Smooth muscle cell of the brain vasculature (primary cell): ENCODE measurements at regions not wholly inside any gene's neighbourhood (a gene's known extent, or its start where the extent isn't known, plus 50 kb on each side); places are given as distances from the start of the nearest gene placed in this dataset.
"Not testable (repeated sequence)": the region's sequence is repeated elsewhere in the genome, so short reads cannot be mapped to it uniquely, and the experiment has no call there.

ENCODE experiments used
- DNase-seq: peaks from one replicate; pipeline ENCODE4 v3.0.0-alpha.2; 2012; ENCODE audit warnings: low read depth, low spot score

DNA sequence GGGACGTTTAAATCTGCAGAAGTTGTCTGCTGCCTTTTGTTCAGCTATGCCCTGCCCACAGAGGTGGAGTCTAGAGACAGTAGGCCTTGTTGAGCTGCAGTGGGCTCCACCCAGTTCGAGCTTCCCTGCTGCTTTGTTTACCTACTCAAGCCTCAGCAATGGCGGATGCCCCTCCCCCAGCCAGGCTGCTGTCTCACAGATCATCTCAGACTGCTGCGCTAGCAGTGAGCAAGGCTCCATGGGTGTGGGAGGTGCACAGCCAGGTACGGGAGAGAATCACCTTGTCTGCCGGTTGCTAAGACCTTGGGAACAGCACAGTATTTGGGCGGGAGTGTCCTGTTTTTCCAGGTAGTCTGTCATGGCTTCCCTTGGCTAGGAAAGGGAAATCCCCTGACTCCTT lies 114.3 kb upstream of the PALM2AKAP2 start:
- not testable (repeated sequence) for DNase-seq

DNA sequence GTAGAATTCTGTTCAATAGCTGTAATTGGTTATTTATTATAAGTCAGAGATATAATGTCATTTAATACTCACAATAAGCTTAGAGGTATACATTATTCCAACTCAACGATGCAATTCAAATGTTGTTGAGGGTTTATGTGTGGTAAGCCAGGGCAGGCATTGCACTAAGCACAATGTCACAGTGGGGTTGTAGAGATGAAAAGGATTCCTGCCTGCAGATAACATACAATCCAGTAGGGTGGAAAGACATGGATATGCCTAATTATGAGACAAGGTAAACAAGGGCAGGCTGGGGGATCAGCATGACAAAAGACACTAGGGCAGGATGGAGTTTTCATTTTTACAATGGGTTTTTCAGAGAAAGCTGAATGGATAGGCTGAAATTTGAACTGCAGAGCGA lies 98.7 kb upstream of the PALM2AKAP2 start:
- DNase-seq = no peak

DNA sequence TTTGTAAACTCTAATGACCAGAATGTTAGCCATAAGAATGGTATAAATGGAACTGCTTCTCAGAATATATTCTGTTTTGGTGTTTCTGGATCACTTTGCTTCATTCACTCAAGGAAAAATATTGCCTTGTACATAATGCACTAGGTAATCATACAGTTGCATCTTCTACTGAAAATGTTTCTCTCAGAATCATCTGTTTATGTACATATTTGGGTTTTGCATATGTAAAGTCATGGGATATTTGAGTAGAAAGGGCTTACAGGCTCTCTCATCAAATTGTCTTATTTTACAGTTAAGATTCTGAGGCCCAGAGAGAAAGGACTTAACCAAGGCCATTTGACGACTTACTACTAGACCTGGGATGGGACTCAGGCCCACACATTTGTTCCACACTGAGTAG lies 97.8 kb upstream of the PALM2AKAP2 start:
- DNase-seq = no peak

DNA sequence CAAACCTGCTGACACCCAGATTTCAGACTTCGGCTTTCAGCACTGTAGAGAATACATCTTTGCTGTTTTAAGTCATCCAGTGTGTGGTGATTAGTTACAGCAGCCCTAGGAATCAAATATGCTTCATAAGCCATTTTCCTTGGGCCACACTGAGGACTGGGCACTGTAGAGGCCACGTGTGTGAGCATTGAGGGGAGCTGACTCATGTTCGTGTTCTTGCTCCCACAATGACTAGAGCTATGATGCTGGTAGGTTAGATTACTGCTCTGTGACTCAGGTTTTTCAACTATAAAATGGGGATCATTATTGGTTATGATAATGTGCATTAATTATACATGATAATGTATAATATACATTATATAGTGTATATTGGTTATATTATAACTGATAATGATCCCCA lies 96.5 kb upstream of the PALM2AKAP2 start:
- DNase-seq = no peak

DNA sequence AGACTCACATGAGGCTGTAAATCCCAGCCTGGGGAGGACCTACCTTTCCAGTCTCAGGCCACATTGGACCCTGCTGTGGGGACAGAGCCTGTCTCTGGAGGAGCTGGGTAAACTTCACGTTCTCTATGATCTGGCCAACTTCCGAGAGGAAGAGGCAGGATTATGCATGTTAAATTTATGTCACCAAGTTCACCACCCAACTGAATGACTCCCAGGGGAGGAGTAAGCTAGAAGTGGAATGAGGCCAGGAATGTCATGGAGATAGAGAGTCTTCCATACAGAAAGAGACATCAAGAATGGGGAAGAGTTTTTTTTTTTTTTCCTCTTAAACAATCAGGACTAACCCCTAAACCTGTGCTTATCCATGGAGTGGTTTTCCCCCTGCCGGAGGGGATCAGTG lies 90.3 kb upstream of the PALM2AKAP2 start:
- DNase-seq = no peak

- DNase-seq = no peak
These were observed 81.0 kb upstream of the PALM2AKAP2 start for GRCh38 chr9:109699019-109699418.

- DNase-seq = no peak
These were observed 75.5 kb upstream of the PALM2AKAP2 start for GRCh38 chr9:109704546-109704945.

- no peak for DNase-seq
These were observed 74.5 kb upstream of the PALM2AKAP2 start for GRCh38 chr9:109705515-109705914.

DNA sequence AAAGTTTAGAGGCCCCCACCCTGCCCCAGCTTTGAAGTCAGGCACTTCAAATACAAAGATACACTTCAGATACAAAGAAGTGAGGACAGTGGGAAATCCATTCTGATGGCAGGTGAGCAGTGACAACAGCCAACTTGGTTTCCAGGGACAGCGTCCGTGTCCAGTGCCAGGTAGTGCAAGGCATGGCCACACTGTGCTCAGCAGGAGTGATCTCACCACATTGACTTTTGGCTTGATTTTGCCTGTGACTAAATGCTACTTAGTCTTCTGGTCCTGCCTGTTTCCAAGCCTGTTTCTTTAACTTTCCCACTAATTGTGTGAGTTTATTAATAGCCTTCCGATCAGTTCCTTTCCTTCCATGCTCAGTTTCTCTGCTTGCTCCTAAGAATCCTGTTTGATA lies 72.6 kb upstream of the PALM2AKAP2 start:
- DNase-seq = no peak

DNA sequence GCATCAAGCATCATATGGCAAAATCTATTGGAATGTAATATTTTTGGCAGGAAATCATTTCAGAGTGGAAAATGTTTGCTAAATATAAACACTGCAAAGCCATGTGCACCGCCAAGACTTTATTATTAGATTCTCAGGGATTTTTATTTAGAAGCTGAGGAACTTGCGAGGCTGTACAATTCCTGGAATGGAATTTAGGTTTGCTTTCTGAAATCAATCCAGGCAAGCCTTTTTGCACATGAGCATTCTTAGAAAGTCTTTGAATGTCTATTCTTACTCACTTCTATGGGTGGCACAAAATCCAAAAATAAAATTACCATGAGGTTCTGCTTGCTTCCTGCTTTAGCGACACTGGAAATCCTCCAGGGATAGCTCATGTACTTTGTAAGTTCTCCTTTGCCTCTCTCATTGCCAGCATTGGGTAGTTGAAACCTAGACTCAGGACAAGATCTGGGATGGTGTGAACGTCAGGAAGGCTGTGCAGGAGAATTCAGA lies 71.5 kb upstream of the PALM2AKAP2 start:
- DNase-seq = no peak

DNA sequence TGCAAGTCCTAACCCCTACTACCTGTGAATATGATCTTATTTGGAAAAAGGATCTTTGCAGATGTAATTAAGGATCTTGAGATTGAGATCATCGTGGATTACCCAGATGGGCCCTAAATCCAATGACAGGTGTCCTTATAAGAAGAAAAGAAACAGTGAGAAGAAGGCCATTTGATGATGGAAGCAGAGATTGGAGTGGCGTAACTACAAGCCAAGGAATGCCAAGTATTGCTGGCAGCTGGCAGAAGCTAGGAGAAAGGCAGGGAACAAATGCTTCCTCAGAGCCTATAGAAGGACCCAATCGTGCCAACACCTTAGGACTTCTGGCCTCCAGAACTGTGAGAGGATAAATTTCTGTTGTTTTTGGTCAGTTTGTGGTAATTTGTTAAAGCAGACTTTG lies 70.1 kb upstream of the PALM2AKAP2 start:
- DNase-seq = no peak

DNA sequence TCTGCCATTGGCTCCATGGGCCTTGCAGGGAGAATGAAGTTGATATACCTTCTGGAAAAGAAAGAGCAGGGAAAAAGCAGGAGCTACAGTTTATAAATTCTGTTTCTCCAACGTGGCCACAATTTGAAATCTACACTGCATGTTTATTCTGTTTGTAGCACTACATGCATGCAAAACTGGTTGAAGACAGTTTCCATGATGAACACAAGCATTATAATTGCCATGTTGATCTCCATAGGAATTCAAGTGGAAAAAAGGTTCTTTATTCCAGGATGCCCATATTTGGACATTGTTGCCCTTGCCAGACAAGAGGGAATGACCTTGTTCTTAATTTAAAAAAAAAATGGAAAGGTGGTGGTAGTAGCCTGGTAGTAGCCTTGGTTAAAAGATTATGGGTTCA lies 69.2 kb upstream of the PALM2AKAP2 start:
- no peak for DNase-seq

GRCh38 chr9:109715344-109715743 lies 64.7 kb upstream of the PALM2AKAP2 start:
- no peak for DNase-seq

DNA sequence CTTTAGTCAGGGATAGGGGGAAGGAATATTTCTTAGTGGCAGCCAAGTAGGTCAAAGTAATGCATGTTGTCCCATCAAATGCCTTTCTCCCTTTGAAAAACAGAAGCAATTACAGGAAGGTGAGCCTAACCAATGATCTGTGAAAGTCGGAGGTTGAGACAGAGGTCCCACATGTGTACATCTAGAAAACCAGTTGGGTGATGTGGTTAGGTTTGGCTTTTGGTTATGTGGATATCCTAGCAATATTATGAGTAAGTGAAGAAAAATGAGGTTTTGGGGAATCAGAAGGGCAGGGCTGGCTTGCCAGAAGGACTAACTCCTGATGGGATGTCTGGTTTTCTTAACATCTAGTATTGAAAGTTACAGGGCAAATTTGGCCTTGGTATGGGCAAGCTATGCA lies 63.4 kb upstream of the PALM2AKAP2 start:
- no peak for DNase-seq

GRCh38 chr9:109717342-109717741 lies 62.7 kb upstream of the PALM2AKAP2 start:
- no peak for DNase-seq

GRCh38 chr9:109718861-109719260 lies 61.1 kb upstream of the PALM2AKAP2 start:
- no peak for DNase-seq

GRCh38 chr9:109721001-109721400 lies 59.0 kb upstream of the PALM2AKAP2 start:
- DNase-seq = no peak

- no peak for DNase-seq
These were observed 58.0 kb upstream of the PALM2AKAP2 start for GRCh38 chr9:109722007-109722406.

DNA sequence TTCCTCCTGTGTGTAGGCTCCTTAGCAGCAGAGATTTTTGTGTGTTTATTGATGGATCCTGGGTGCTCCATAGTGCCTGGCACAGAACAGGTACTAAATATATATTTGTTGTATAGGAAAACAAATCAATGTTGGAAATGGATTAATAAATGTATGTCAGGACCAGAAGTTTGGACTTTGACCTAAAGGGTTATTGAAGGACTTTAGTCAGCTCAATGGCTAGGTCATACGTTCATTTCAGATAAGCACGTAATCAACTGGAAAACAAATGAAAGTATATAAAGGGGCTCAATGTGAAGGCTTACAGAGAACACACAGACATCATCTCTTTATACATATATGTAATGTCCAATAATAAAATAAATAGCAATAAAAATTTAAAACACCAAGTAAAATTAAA lies 56.2 kb upstream of the PALM2AKAP2 start:
- no peak for DNase-seq

GRCh38 chr9:109725460-109725859 lies 54.5 kb upstream of the PALM2AKAP2 start:
- no peak for DNase-seq

DNA sequence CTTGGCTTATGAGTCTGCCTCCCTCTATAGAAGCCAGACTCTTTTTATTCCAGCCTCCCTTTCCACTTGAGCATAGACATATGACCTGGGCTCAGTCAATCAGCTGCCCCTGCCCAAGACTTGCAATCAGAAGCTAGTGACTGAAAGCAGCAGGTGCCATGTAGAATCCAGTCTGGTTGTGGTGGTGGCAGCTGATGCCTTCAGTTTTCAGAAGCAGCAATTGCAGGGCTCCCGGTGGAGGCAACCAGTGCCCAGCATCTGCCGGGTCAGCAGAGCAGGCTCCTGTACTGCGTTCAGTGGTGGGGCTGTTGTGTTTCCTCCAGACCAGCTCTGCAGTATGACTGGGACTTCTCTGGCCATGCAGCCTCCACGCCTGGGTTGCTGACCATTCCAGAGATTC lies 53.9 kb upstream of the PALM2AKAP2 start:
- DNase-seq = no peak

- no peak for DNase-seq
These were observed 51.2 kb upstream of the PALM2AKAP2 start for GRCh38 chr9:109728686-109729300.

GRCh38 chr9:109729513-109729912 lies 50.5 kb upstream of the PALM2AKAP2 start:
- DNase-seq = no peak
